ENCODE measurements at regions not wholly inside any gene's neighbourhood (a gene's known extent, or its start where the extent isn't known, plus 50 kb on each side); places are given as distances from the start of the nearest gene placed in this dataset.

- Mint-ChIP-seq H3K27me3 (peaks cover 4% of the 10 kb centered on the region in 2 donors), H3K27ac (no peak overlapping the region), H3K4me3 (no peak overlapping the region), H3K4me1 (peaks cover 0 to 5% (median 2%) of the 10 kb centered on the region in 3 donors), H3K9me3 (no peaks in the 10 kb centered on the region), H3K36me3 (no peaks in the 10 kb centered on the region)
- WGBS (ENCODE audit: insufficient coverage) = no CpG with 5 or more reads among the region's 2 CpGs
- no peaks in the 10 kb centered on the region for H3K4me1 ChIP-seq (ENCODE audit: control insufficient read depth in 1 of 2, extremely low read depth in 1 of 2, insufficient read depth in 2 of 2, low read length in 2 of 2)
- H3K36me3 ChIP-seq (ENCODE audit: control insufficient read depth in 2 of 2, extremely low read depth in 1 of 2, insufficient read depth in 1 of 2, low read length in 1 of 2) = no peaks in the 10 kb centered on the region
- H3K27ac ChIP-seq (ENCODE audit: low read length) = no peak overlapping the region
- POLR2A ChIA-PET = no interaction called here
- no peak for ATAC-seq (replicated peaks in 1 of 4)
- H3K9me3 ChIP-seq = no peaks in the 10 kb centered on the region
- DNase-seq = no peak
- no peak overlapping the region for H3K4me3 ChIP-seq (ENCODE audit: control insufficient read depth in 1 of 2, extremely low read depth in 1 of 2, low read length in 1 of 2)
- H3K27me3 ChIP-seq (replicated peaks in 1 of 2; ENCODE audit: control insufficient read depth in 2 of 2, extremely low read depth in 1 of 2, insufficient read depth in 2 of 2, low read length in 1 of 2) = no peaks in the 10 kb centered on the region
- CTCF ChIA-PET = no interaction called here
Observed at GRCh38 chr2:190782264-190782663, 98.4 kb upstream of the GLS start.

GRCh38 chr2:190783513-190784263 lies 96.9 kb upstream of the GLS start:
- Histone ChIP-seq H3K4me3 (ENCODE audit: control insufficient read depth in 1 of 2, extremely low read depth in 1 of 2, low read length in 1 of 2) (no peak overlapping the region), H3K27ac (ENCODE audit: low read length) (no peak overlapping the region), H3K27me3 (replicated peaks in 1 of 2; ENCODE audit: control insufficient read depth in 2 of 2, extremely low read depth in 1 of 2, insufficient read depth in 2 of 2, low read length in 1 of 2) (no peaks in the 10 kb centered on the region), H3K36me3 (ENCODE audit: control insufficient read depth in 2 of 2, extremely low read depth in 1 of 2, insufficient read depth in 1 of 2, low read length in 1 of 2) (no peaks in the 10 kb centered on the region), H3K9me3 (no peaks in the 10 kb centered on the region), H3K4me1 (ENCODE audit: control insufficient read depth in 1 of 2, extremely low read depth in 1 of 2, insufficient read depth in 2 of 2, low read length in 2 of 2) (no peaks in the 10 kb centered on the region)
- Mint-ChIP-seq H3K27ac (no peak overlapping the region), H3K9me3 (no peaks in the 10 kb centered on the region), H3K4me1 (peaks cover 0 to 5% (median 2%) of the 10 kb centered on the region in 3 donors), H3K27me3 (peaks cover 4% of the 10 kb centered on the region in 2 donors), H3K36me3 (no peaks in the 10 kb centered on the region), H3K4me3 (no peak overlapping the region)
- POLR2A ChIA-PET = interaction anchor here in 1 of 2 donors (0.6 kb wide), 1 partner anchor 107 kb away, joined by 4 read pairs; no protein-coding TSS in a partner anchor
- ATAC-seq (replicated peaks in 1 of 4) (no peak), DNase-seq (no peak)
- CTCF ChIA-PET = interaction anchor here (0.6 to 2.1 kb wide), 6 partner anchors 18 to 331 kb away, joined by 3 to 7 read pairs (median 4); no protein-coding TSS in a partner anchor
- WGBS (ENCODE audit: insufficient coverage) = no CpG with 5 or more reads among the region's 1 CpG

- ATAC-seq (replicated peaks in 1 of 4) (no peak), DNase-seq (no peak)
- 80% methylated on average over 1 of the region's 2 CpGs for WGBS (ENCODE audit: insufficient coverage)
- H3K27me3 ChIP-seq (replicated peaks in 1 of 2; ENCODE audit: control insufficient read depth in 2 of 2, extremely low read depth in 1 of 2, insufficient read depth in 2 of 2, low read length in 1 of 2) = no peaks in the 10 kb centered on the region
- H3K36me3 Mint-ChIP-seq = no peaks in the 10 kb centered on the region
- no peak overlapping the region for H3K4me3 Mint-ChIP-seq
- ChIA-PET POLR2A (no interaction called here), CTCF (no interaction called here)
- H3K9me3 ChIP-seq = no peaks in the 10 kb centered on the region
- H3K4me1 Mint-ChIP-seq = peaks cover 0 to 5% (median 2%) of the 10 kb centered on the region in 3 donors
- H3K9me3 Mint-ChIP-seq = no peaks in the 10 kb centered on the region
- H3K4me3 ChIP-seq (ENCODE audit: control insufficient read depth in 1 of 2, extremely low read depth in 1 of 2, low read length in 1 of 2) = no peak overlapping the region
- H3K4me1 ChIP-seq (ENCODE audit: control insufficient read depth in 1 of 2, extremely low read depth in 1 of 2, insufficient read depth in 2 of 2, low read length in 2 of 2) = no peaks in the 10 kb centered on the region
- no peak overlapping the region for H3K27ac Mint-ChIP-seq
- H3K27ac ChIP-seq (ENCODE audit: low read length) = no peak overlapping the region
- H3K36me3 ChIP-seq (ENCODE audit: control insufficient read depth in 2 of 2, extremely low read depth in 1 of 2, insufficient read depth in 1 of 2, low read length in 1 of 2) = no peaks in the 10 kb centered on the region
- H3K27me3 Mint-ChIP-seq = peaks cover 0 to 4% of the 10 kb centered on the region in 2 donors
Observed at GRCh38 chr2:190785334-190785733, 95.3 kb upstream of the GLS start.

GRCh38 chr2:190786404-190787166 lies 94.0 kb upstream of the GLS start:
- Mint-ChIP-seq H3K36me3 (no peaks in the 10 kb centered on the region), H3K27ac (no peak overlapping the region), H3K27me3 (no peaks in the 10 kb centered on the region), H3K4me1 (peaks cover 1 to 4% (median 3%) of the 10 kb centered on the region in 3 donors), H3K9me3 (no peaks in the 10 kb centered on the region), H3K4me3 (no peak overlapping the region)
- no peak for ATAC-seq (replicated peaks in 1 of 4)
- H3K27ac ChIP-seq (ENCODE audit: low read length) = no peak overlapping the region
- CTCF ChIA-PET = interaction anchor here in 1 of 2 donors (0.6 to 0.7 kb wide), 2 partner anchors 410 to 454 kb away, joined by 3 to 4 read pairs; no protein-coding TSS in a partner anchor
- no peaks in the 10 kb centered on the region for H3K4me1 ChIP-seq (ENCODE audit: control insufficient read depth in 1 of 2, extremely low read depth in 1 of 2, insufficient read depth in 2 of 2, low read length in 2 of 2)
- H3K4me3 ChIP-seq (ENCODE audit: control insufficient read depth in 1 of 2, extremely low read depth in 1 of 2, low read length in 1 of 2) = no peak overlapping the region
- POLR2A ChIA-PET = no interaction called here
- H3K9me3 ChIP-seq = no peaks in the 10 kb centered on the region
- no peaks in the 10 kb centered on the region for H3K36me3 ChIP-seq (ENCODE audit: control insufficient read depth in 2 of 2, extremely low read depth in 1 of 2, insufficient read depth in 1 of 2, low read length in 1 of 2)
- DNase-seq = no peak
- WGBS (ENCODE audit: insufficient coverage) = 80% methylated on average over 2 of the region's 4 CpGs
- H3K27me3 ChIP-seq (replicated peaks in 1 of 2; ENCODE audit: control insufficient read depth in 2 of 2, extremely low read depth in 1 of 2, insufficient read depth in 2 of 2, low read length in 1 of 2) = no peaks in the 10 kb centered on the region

- Histone ChIP-seq H3K9me3 (no peaks in the 10 kb centered on the region), H3K27me3 (replicated peaks in 1 of 2; ENCODE audit: control insufficient read depth in 2 of 2, extremely low read depth in 1 of 2, insufficient read depth in 2 of 2, low read length in 1 of 2) (no peaks in the 10 kb centered on the region), H3K36me3 (ENCODE audit: control insufficient read depth in 2 of 2, extremely low read depth in 1 of 2, insufficient read depth in 1 of 2, low read length in 1 of 2) (no peaks in the 10 kb centered on the region), H3K4me3 (ENCODE audit: control insufficient read depth in 1 of 2, extremely low read depth in 1 of 2, low read length in 1 of 2) (no peak overlapping the region), H3K27ac (ENCODE audit: low read length) (no peak overlapping the region), H3K4me1 (ENCODE audit: control insufficient read depth in 1 of 2, extremely low read depth in 1 of 2, insufficient read depth in 2 of 2, low read length in 2 of 2) (no peaks in the 10 kb centered on the region)
- Mint-ChIP-seq H3K4me1 (peaks cover 5 to 10% (median 5%) of the 10 kb centered on the region in 3 donors), H3K27me3 (no peaks in the 10 kb centered on the region), H3K9me3 (no peaks in the 10 kb centered on the region), H3K4me3 (no peak overlapping the region), H3K36me3 (no peaks in the 10 kb centered on the region), H3K27ac (no peak overlapping the region)
- 0% methylated on average over 1 of the region's 3 CpGs for WGBS (ENCODE audit: insufficient coverage)
- ChIA-PET CTCF (interaction anchor here in 1 of 2 donors (0.5 kb wide), 1 partner anchor 1036 kb away, joined by 4 read pairs; no protein-coding TSS in a partner anchor), POLR2A (no interaction called here)
- no peak for DNase-seq
- ATAC-seq (replicated peaks in 1 of 4) = no peak
Observed at GRCh38 chr2:190787743-190788235, 92.8 kb upstream of the GLS start.

GRCh38 chr2:190789074-190790004 lies 91.3 kb upstream of the GLS start:
- Mint-ChIP-seq H3K27me3 (no peaks in the 10 kb centered on the region), H3K36me3 (no peaks in the 10 kb centered on the region), H3K9me3 (no peaks in the 10 kb centered on the region), H3K4me3 (no peak overlapping the region), H3K4me1 (peaks cover 7 to 10% (median 7%) of the 10 kb centered on the region in 3 donors), H3K27ac (no peak overlapping the region)
- Histone ChIP-seq H3K9me3 (no peaks in the 10 kb centered on the region), H3K27ac (ENCODE audit: low read length) (no peak overlapping the region), H3K4me3 (ENCODE audit: control insufficient read depth in 1 of 2, extremely low read depth in 1 of 2, low read length in 1 of 2) (no peak overlapping the region), H3K4me1 (ENCODE audit: control insufficient read depth in 1 of 2, extremely low read depth in 1 of 2, insufficient read depth in 2 of 2, low read length in 2 of 2) (no peaks in the 10 kb centered on the region), H3K36me3 (ENCODE audit: control insufficient read depth in 2 of 2, extremely low read depth in 1 of 2, insufficient read depth in 1 of 2, low read length in 1 of 2) (no peaks in the 10 kb centered on the region), H3K27me3 (replicated peaks in 1 of 2; ENCODE audit: control insufficient read depth in 2 of 2, extremely low read depth in 1 of 2, insufficient read depth in 2 of 2, low read length in 1 of 2) (no peaks in the 10 kb centered on the region)
- ChIA-PET POLR2A (no interaction called here), CTCF (no interaction called here)
- no CpG with 5 or more reads among the region's 2 CpGs for WGBS (ENCODE audit: insufficient coverage)
- ATAC-seq (replicated peaks in 1 of 4) = no peak
- no peak for DNase-seq
